B cell (primary cell): ENCODE measurements at regions not wholly inside any gene's neighbourhood (a gene's known extent, or its start where the extent isn't known, plus 50 kb on each side); places are given as distances from the start of the nearest gene placed in this dataset.

Experiments
- EZH2 ChIP-seq: IDR thresholded peaks from 2 replicates; pipeline ENCODE4 v1.6.1; 2012; ENCODE audit warnings: borderline replicate concordance, low read depth, mild to moderate bottlenecking, moderate library complexity, low read length; ENCODE audit not compliant: insufficient read depth, poor library complexity, severe bottlenecking
- TF ChIP-seq, protein P1 (sequence below): fragments of 200-600 bp; IDR thresholded peaks from one replicate; pipeline ENCODE4 v1.8.0; 2022; ENCODE audit warnings: antibody characterized with exemption, mild to moderate bottlenecking

DNA sequence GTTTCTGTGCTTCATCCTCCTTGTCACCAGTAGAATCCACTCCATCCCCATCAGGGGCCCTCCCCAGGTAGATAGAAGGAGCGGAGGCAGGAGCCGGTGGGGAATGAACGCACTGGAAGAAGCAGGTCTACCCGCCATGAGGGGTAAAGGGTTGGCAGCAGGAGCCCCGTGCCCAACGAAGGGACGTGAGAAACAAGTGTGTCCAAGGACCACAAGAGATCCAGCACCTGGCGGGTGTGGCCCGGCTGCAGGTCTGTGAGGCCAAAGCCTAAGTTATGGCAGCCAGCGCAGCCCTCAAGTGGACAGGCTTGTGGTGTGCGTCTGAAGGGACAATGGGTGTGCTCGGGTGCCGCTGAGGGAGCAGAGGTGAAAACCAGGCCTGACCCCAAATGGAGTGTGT lies 94.3 kb downstream of the IRX2 start:
- TF ChIP-seq, protein P1, sequence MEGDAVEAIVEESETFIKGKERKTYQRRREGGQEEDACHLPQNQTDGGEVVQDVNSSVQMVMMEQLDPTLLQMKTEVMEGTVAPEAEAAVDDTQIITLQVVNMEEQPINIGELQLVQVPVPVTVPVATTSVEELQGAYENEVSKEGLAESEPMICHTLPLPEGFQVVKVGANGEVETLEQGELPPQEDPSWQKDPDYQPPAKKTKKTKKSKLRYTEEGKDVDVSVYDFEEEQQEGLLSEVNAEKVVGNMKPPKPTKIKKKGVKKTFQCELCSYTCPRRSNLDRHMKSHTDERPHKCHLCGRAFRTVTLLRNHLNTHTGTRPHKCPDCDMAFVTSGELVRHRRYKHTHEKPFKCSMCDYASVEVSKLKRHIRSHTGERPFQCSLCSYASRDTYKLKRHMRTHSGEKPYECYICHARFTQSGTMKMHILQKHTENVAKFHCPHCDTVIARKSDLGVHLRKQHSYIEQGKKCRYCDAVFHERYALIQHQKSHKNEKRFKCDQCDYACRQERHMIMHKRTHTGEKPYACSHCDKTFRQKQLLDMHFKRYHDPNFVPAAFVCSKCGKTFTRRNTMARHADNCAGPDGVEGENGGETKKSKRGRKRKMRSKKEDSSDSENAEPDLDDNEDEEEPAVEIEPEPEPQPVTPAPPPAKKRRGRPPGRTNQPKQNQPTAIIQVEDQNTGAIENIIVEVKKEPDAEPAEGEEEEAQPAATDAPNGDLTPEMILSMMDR: no peak
- TF ChIP-seq EZH2: no peak
